Vagina (tissue), 2 donors: ENCODE measurements at regions not wholly inside any gene's neighbourhood (a gene's known extent, or its start where the extent isn't known, plus 50 kb on each side); places are given as distances from the start of the nearest gene placed in this dataset.

Experiments used
- POLR2A ChIP-seq, 2 donors: fragments of 450-650 bp; IDR thresholded peaks; one replicate each; pipeline ENCODE4 v1.6.1; 2017; ENCODE audit warnings: antibody characterized with exemption in 2 of 2, mild to moderate bottlenecking in 2 of 2, moderate library complexity in 2 of 2
- TF ChIP-seq, protein P1 (sequence below), 3 experiments: fragments of 450-650 bp in 2 of 3; fragments of 200-600 bp in 1 of 3; sonication (generic) in 1 of 3; IDR thresholded peaks; one replicate each; pipeline ENCODE4 v1.5.1; 2017 to 2019; ENCODE audit warnings: antibody characterized with exemption in 3 of 3, mild to moderate bottlenecking in 2 of 3, moderate library complexity in 2 of 3

DNA sequence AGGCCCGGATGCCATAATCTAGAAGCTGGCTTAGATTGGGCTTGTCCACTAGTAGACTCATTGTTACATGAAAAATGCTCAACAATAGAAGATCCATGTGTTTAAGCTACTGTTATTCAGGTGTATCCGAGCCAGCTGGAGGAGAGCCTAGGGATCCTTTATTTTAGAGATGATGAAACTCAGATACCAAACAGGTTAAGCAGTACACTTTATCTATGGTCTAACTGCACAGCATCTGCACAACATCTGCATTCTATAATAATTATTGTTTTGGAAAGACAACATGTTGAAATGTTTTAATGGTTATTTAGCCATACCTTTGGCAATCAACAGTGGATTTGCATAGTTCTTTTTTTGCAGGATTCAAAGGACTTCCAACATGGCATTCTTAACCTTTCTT lies 134.1 kb downstream of the RFPL4B start:
- TF ChIP-seq, protein P1, sequence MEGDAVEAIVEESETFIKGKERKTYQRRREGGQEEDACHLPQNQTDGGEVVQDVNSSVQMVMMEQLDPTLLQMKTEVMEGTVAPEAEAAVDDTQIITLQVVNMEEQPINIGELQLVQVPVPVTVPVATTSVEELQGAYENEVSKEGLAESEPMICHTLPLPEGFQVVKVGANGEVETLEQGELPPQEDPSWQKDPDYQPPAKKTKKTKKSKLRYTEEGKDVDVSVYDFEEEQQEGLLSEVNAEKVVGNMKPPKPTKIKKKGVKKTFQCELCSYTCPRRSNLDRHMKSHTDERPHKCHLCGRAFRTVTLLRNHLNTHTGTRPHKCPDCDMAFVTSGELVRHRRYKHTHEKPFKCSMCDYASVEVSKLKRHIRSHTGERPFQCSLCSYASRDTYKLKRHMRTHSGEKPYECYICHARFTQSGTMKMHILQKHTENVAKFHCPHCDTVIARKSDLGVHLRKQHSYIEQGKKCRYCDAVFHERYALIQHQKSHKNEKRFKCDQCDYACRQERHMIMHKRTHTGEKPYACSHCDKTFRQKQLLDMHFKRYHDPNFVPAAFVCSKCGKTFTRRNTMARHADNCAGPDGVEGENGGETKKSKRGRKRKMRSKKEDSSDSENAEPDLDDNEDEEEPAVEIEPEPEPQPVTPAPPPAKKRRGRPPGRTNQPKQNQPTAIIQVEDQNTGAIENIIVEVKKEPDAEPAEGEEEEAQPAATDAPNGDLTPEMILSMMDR (IDR thresholded peaks at IDR 0.05): no peak
- no peak for TF ChIP-seq POLR2A (IDR thresholded peaks at IDR 0.05)
